ENCODE measurements at regions not wholly inside any gene's neighbourhood (a gene's known extent, or its start where the extent isn't known, plus 50 kb on each side); places are given as distances from the start of the nearest gene placed in this dataset.

GRCh38 chr2:120854014-120854620 is 118.4 kb downstream of the GLI2 start:
- no peak for DNase-seq

- no peak for DNase-seq
These were observed 119.3 kb downstream of the GLI2 start for GRCh38 chr2:120854766-120855530.

- DNase-seq: no peak
These were observed 120.3 kb downstream of the GLI2 start for GRCh38 chr2:120855855-120856405.

- DNase-seq: no peak
These were observed 120.8 kb downstream of the GLI2 start for GRCh38 chr2:120856421-120856862.

- no peak for DNase-seq
These were observed 121.8 kb downstream of the GLI2 start for GRCh38 chr2:120857422-120857821.

- DNase-seq: no peak
These were observed 122.3 kb downstream of the GLI2 start for GRCh38 chr2:120857931-120858330.

- no peak for DNase-seq
These were observed 122.9 kb downstream of the GLI2 start for GRCh38 chr2:120858361-120859106.

- no peak for DNase-seq
These were observed 123.5 kb downstream of the GLI2 start for GRCh38 chr2:120859128-120859527.

- DNase-seq: no peak
These were observed 124.3 kb downstream of the GLI2 start for GRCh38 chr2:120859814-120860578.

- DNase-seq: no peak
These were observed 124.9 kb downstream of the GLI2 start for GRCh38 chr2:120860579-120860922.

- no peak for DNase-seq
These were observed 125.5 kb downstream of the GLI2 start for GRCh38 chr2:120861191-120861575.

GRCh38 chr2:120861576-120862191 is 126.0 kb downstream of the GLI2 start:
- DNase-seq: no peak

GRCh38 chr2:120862201-120863060 is 126.8 kb downstream of the GLI2 start:
- no peak for DNase-seq

- DNase-seq: no peak
These were observed 127.5 kb downstream of the GLI2 start for GRCh38 chr2:120863146-120863545.

GRCh38 chr2:120863661-120864320 is 128.1 kb downstream of the GLI2 start:
- no peak for DNase-seq

GRCh38 chr2:120864981-120865380 is 129.3 kb downstream of the GLI2 start:
- no peak for DNase-seq

GRCh38 chr2:120865656-120866055 is 130.0 kb downstream of the GLI2 start:
- DNase-seq: no peak

GRCh38 chr2:120866071-120866470 is 130.4 kb downstream of the GLI2 start:
- no peak for DNase-seq

- DNase-seq: no peak
These were observed 130.9 kb downstream of the GLI2 start for GRCh38 chr2:120866483-120867140.

All from stimulated activated CD4-positive, alpha-beta T cell treated with anti-CD3 and anti-CD28 coated beads, Interleukin-4, amount 100 ng/mL, for 4 hours (primary cell).